Subcutaneous abdominal adipose tissue (tissue), 5 donors: ENCODE measurements at regions not wholly inside any gene's neighbourhood (a gene's known extent, or its start where the extent isn't known, plus 50 kb on each side); places are given as distances from the start of the nearest gene placed in this dataset.

Experiments
- H3K27ac ChIP-seq: one replicate; pipeline ENCODE4 v1.7.0; 2013; ENCODE audit warnings: low read depth, mild to moderate bottlenecking, inconsistent platforms, low read length, moderate library complexity
- H3K27me3 ChIP-seq, 5 donors: one replicate each; pipeline ENCODE4 v1.7.0; 2013; ENCODE audit warnings: low read length in 5 of 5, inconsistent platforms in 1 of 5; ENCODE audit not compliant: control insufficient read depth in 5 of 5, insufficient read depth in 4 of 5
- H3K36me3 ChIP-seq, 5 donors: one replicate each; pipeline ENCODE4 v1.7.0; 2013; ENCODE audit warnings: low read length in 5 of 5; ENCODE audit not compliant: control insufficient read depth in 5 of 5, insufficient read depth in 5 of 5
- H3K4me1 ChIP-seq, 5 donors: one replicate each; pipeline ENCODE4 v1.7.0; 2013; ENCODE audit warnings: low read length in 5 of 5, mild to moderate bottlenecking in 3 of 5, moderate library complexity in 1 of 5; ENCODE audit not compliant: control insufficient read depth in 5 of 5, insufficient read depth in 5 of 5
- H3K4me3 ChIP-seq, 5 donors: one replicate each; pipeline ENCODE4 v1.7.0; 2013; ENCODE audit warnings: low read length in 5 of 5, low read depth in 1 of 5
- H3K9ac ChIP-seq, 5 donors: one replicate each; pipeline ENCODE4 v1.7.0; 2013; ENCODE audit warnings: low read length in 5 of 5, mild to moderate bottlenecking in 4 of 5, moderate library complexity in 3 of 5
- H3K9me3 ChIP-seq, 5 donors: one replicate each; pipeline ENCODE4 v1.7.0; 2013; ENCODE audit warnings: low read length in 5 of 5; ENCODE audit not compliant: control insufficient read depth in 5 of 5
- donor health status: healthy.
- donor health status: healthy.
- donor health status: healthy.
- donor health status: healthy.
- donor health status: healthy.

GRCh38 chr4:17352357-17352756 is 159.5 kb downstream of the QDPR start:
- no peaks in the 10 kb centered on the region for H3K36me3 ChIP-seq

DNA sequence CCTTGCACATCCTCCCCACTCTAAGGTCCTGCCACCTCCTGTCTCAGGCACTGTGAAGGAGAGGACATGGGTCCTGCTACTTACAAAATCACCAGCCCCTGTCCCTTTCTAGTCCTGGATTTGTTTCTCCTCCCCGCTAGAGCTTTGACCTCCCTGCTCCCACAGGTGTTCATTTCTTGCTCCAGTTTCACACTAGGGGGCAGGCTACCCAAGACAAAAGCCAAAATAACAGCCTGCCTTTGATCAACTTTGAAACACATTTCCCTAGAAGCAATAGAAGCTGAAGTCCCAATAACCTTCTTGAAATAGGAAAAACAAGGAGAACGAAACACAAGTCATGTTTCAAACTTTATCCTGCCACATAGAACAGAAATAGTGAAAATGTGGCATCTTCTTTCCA is 164.4 kb downstream of the QDPR start:
- Histone ChIP-seq H3K4me1 (peaks cover 0 to 3% (median 0%) of the 10 kb centered on the region in 5 donors), H3K27me3 (no peaks in the 10 kb centered on the region), H3K36me3 (no peaks in the 10 kb centered on the region), H3K4me3 (no peak overlapping the region), H3K27ac (no peak overlapping the region), H3K9ac (no peak overlapping the region), H3K9me3 (no peaks in the 10 kb centered on the region)

More at GRCh38 chr4:17352357-17352756, 159.5 kb downstream of the QDPR start:
- Histone ChIP-seq H3K27me3 (no peaks in the 10 kb centered on the region), H3K4me1 (peaks cover 0 to 3% (median 0%) of the 10 kb centered on the region in 5 donors), H3K4me3 (no peak overlapping the region), H3K9me3 (peaks cover 0 to 5% (median 0%) of the 10 kb centered on the region in 5 donors), H3K9ac (no peak overlapping the region), H3K27ac (no peak overlapping the region)

- Histone ChIP-seq H3K9me3 (no peaks in the 10 kb centered on the region), H3K27ac (no peak overlapping the region), H3K27me3 (no peaks in the 10 kb centered on the region), H3K4me1 (peaks cover 0 to 4% (median 0%) of the 10 kb centered on the region in 5 donors), H3K9ac (no peak overlapping the region), H3K4me3 (no peak overlapping the region), H3K36me3 (no peaks in the 10 kb centered on the region)
Measured at GRCh38 chr4:17339376-17339775, 172.5 kb downstream of the QDPR start.

DNA sequence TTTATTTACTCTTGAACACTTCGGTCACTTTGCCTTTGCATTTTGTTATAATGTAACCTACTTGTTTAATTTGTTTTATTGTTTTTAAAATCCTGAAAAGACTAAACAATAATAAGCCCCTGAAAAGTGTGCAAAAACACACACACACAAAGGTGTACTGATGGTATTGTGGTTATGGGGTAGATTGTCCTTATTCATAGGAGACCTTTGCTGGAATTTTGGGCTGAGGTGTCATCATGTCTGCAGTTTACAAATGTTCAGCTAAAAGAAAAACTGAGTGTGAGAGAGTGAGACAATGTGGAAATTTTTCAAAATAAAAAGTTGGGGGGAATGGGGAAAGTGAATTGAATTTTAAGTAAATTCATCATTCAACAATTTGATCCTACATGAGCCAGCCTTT is 174.9 kb downstream of the QDPR start:
- H3K27ac ChIP-seq: no peak overlapping the region
- H3K9ac ChIP-seq: no peak overlapping the region
- no peak overlapping the region for H3K4me3 ChIP-seq
- H3K36me3 ChIP-seq: no peaks in the 10 kb centered on the region
- no peaks in the 10 kb centered on the region for H3K9me3 ChIP-seq
- peaks cover 0 to 4% (median 0%) of the 10 kb centered on the region in 5 donors for H3K4me1 ChIP-seq
- H3K27me3 ChIP-seq: no peaks in the 10 kb centered on the region

DNA sequence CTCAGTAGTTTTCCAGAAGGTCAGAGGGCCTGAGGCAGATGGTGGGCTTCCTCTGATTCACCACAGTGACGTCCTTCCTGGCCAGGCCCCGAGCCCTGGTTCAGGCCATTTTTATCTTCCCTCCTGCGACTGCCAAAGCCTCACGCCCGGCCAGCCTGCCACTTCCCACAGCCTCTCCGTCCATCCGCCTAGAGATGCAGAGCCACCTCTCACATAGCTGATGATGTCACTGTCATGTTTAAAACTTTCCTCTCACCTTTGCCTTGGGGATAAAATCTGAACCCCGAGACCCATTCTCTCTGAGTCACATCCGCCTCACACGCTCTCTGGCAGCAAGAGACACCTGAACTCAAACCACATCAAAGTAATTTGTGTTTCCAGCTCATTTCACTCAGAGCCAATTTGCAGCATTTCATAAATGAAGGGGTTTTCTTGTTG is 175.3 kb downstream of the QDPR start:
- Histone ChIP-seq H3K27ac (no peak overlapping the region), H3K9me3 (no peaks in the 10 kb centered on the region)

GRCh38 chr4:17336069-17336468 is 175.8 kb downstream of the QDPR start:
- H3K9me3 ChIP-seq: no peaks in the 10 kb centered on the region
- no peak overlapping the region for H3K9ac ChIP-seq
- no peaks in the 10 kb centered on the region for H3K27me3 ChIP-seq
- no peak overlapping the region for H3K27ac ChIP-seq
- no peak overlapping the region for H3K4me3 ChIP-seq
- H3K4me1 ChIP-seq: peaks cover 0 to 4% (median 0%) of the 10 kb centered on the region in 5 donors
- H3K36me3 ChIP-seq: no peaks in the 10 kb centered on the region

More for the DNA sequence above, 175.3 kb downstream of the QDPR start:
- Histone ChIP-seq H3K4me3 (no peak overlapping the region), H3K4me1 (peaks cover 0 to 4% (median 0%) of the 10 kb centered on the region in 5 donors), H3K27me3 (no peaks in the 10 kb centered on the region), H3K36me3 (no peaks in the 10 kb centered on the region), H3K9ac (no peak overlapping the region)

- Histone ChIP-seq H3K9ac (no peak overlapping the region), H3K4me1 (peaks cover 0 to 4% (median 0%) of the 10 kb centered on the region in 5 donors), H3K27me3 (no peaks in the 10 kb centered on the region), H3K36me3 (no peaks in the 10 kb centered on the region), H3K4me3 (no peak overlapping the region), H3K9me3 (no peaks in the 10 kb centered on the region), H3K27ac (no peak overlapping the region)
Measured at GRCh38 chr4:17335371-17335770, 176.5 kb downstream of the QDPR start.

DNA sequence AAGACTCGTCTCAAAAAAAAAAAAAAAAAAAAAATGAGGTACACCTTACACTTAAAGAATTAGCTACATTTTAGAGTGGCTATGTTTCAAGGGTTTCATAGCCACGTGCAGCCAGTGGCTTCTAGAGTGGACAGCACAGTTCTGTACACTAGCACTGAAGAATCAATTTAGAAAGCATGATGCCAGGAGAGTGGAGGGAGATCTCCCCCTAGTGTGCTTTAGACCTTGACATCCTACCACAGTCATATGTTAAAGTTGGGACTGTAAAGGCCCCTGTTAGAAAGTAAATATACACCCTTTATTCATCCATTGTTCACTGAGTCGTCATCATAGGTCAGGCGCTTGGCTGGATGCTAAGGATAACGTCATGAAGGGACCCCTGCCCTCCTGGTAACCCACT is 179.4 kb downstream of the QDPR start:
- Histone ChIP-seq H3K9ac (no peak overlapping the region), H3K27me3 (no peaks in the 10 kb centered on the region), H3K36me3 (no peaks in the 10 kb centered on the region), H3K4me3 (no peak overlapping the region), H3K27ac (no peak overlapping the region), H3K4me1 (peaks cover 0 to 19% (median 0%) of the 10 kb centered on the region in 5 donors), H3K9me3 (no peaks in the 10 kb centered on the region)

GRCh38 chr4:17329046-17329445 is 182.8 kb downstream of the QDPR start:
- Histone ChIP-seq H3K27me3 (no peaks in the 10 kb centered on the region), H3K4me1 (peaks cover 0 to 20% (median 3%) of the 10 kb centered on the region in 5 donors), H3K27ac (no peak overlapping the region), H3K9ac (no peak overlapping the region), H3K9me3 (no peaks in the 10 kb centered on the region), H3K4me3 (no peak overlapping the region), H3K36me3 (no peaks in the 10 kb centered on the region)

DNA sequence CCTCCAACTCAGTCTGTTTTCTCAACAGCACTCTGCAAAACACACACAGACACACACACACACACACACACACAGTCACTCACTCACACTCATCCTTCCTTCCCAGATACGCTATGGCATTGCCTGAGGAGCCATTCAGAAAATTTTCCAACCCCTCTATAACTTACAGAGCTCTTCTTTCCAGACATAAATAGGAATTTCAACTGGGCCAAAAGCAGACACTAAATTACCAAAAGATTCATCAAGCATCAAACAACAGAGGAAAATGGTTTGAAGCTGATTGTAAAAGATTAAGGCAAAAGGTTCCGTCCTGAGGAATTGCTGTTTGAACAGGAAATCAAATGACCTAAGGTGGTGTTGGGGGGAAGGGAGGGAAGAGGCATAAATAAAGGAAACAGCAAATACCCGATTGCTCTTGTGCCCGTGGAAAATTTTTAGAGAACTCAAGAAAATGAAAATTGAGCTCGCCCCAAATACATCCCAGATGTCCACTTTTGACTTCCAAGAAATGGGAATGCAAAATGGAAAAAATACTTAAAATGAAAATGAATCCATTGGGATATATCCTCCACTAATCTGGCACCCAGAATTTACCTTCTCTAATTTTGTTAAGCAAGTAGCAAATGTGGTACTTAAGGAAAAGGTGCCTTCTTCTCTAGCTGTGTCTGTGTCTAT is 183.6 kb downstream of the QDPR start:
- Histone ChIP-seq H3K9me3 (no peaks in the 10 kb centered on the region), H3K4me1 (peaks cover 0 to 26% (median 10%) of the 10 kb centered on the region in 5 donors), H3K36me3 (no peaks in the 10 kb centered on the region), H3K27me3 (no peaks in the 10 kb centered on the region), H3K27ac (no peak overlapping the region), H3K9ac (no peak overlapping the region), H3K4me3 (no peak overlapping the region)
